ENCODE measurements at regions not wholly inside any gene's neighbourhood (a gene's known extent, or its start where the extent isn't known, plus 50 kb on each side); places are given as distances from the start of the nearest gene placed in this dataset.
A peak's percentile ranks its signal among the peaks of the same experiment; 100 is the strongest.
"Not testable (repeated sequence)": the region's sequence is repeated elsewhere in the genome, so short reads cannot be mapped to it uniquely, and the experiment has no call there.

- DNase-seq, result no peak
Measured at GRCh38 chr5:36489505-36489904, 116.9 kb upstream of the SLC1A3 start.

GRCh38 chr5:36491856-36492255, 114.5 kb upstream of the SLC1A3 start:
- no peak for DNase-seq

- DNase-seq, result no peak
Measured at GRCh38 chr5:36492984-36493654, 113.3 kb upstream of the SLC1A3 start.

GRCh38 chr5:36494028-36494427, 112.4 kb upstream of the SLC1A3 start:
- no peak for DNase-seq

- no peak for DNase-seq
Measured at GRCh38 chr5:36494841-36495601, 111.4 kb upstream of the SLC1A3 start.

GRCh38 chr5:36495611-36496010, 110.8 kb upstream of the SLC1A3 start:
- no peak for DNase-seq

- DNase-seq, result no peak
Measured at GRCh38 chr5:36496471-36496870, 109.9 kb upstream of the SLC1A3 start.

- DNase-seq, result no peak
Measured at GRCh38 chr5:36502608-36503007, 103.8 kb upstream of the SLC1A3 start.

GRCh38 chr5:36505021-36505420, 101.4 kb upstream of the SLC1A3 start:
- DNase-seq, result no peak

GRCh38 chr5:36507332-36507952, 99.0 kb upstream of the SLC1A3 start:
- peak; percentile 79 to 84 for DNase-seq

GRCh38 chr5:36508331-36508730, 98.1 kb upstream of the SLC1A3 start:
- DNase-seq, result not testable (repeated sequence)

GRCh38 chr5:36513647-36514046, 92.8 kb upstream of the SLC1A3 start:
- DNase-seq, result not testable (repeated sequence)

GRCh38 chr5:36519881-36520280, 86.5 kb upstream of the SLC1A3 start:
- no peak for DNase-seq

GRCh38 chr5:36521219-36521618, 85.2 kb upstream of the SLC1A3 start:
- no peak for DNase-seq

GRCh38 chr5:36521838-36522745, 84.3 kb upstream of the SLC1A3 start:
- no peak for DNase-seq

- no peak for DNase-seq
Measured at GRCh38 chr5:36522746-36523065, 83.7 kb upstream of the SLC1A3 start.

- no peak for DNase-seq
Measured at GRCh38 chr5:36523450-36523849, 83.0 kb upstream of the SLC1A3 start.

GRCh38 chr5:36523926-36524325, 82.5 kb upstream of the SLC1A3 start:
- no peak for DNase-seq

GRCh38 chr5:36526537-36526936, 79.9 kb upstream of the SLC1A3 start:
- no peak for DNase-seq

- DNase-seq, result no peak
Measured at GRCh38 chr5:36528588-36528987, 77.8 kb upstream of the SLC1A3 start.

GRCh38 chr5:36529142-36529541, 77.3 kb upstream of the SLC1A3 start:
- DNase-seq, result no peak

- no peak for DNase-seq
Measured at GRCh38 chr5:36530215-36530614, 76.2 kb upstream of the SLC1A3 start.

GRCh38 chr5:36531401-36531800, 75.0 kb upstream of the SLC1A3 start:
- no peak for DNase-seq

All from activated T-cell treated with anti-CD3 and anti-CD28 coated beads, Interleukin-2, amount 50 U/mL, for 48 hours (primary cell).